ENCODE measurements at regions not wholly inside any gene's neighbourhood (a gene's known extent, or its start where the extent isn't known, plus 50 kb on each side); places are given as distances from the start of the nearest gene placed in this dataset.

GRCh38 chr14:83826838-83827237, 1703.1 kb upstream of the FLRT2 start:
- TF ChIP-seq POLR2A (IDR thresholded peaks at IDR 0.05): no peak
- no peak for TF ChIP-seq CTCF (IDR thresholded peaks at IDR 0.05)
- H3K4me3 ChIP-seq: no peak overlapping the region
- no peaks in the 10 kb centered on the region for H3K27me3 ChIP-seq
- H3K36me3 ChIP-seq: no peaks in the 10 kb centered on the region
- intact Hi-C loops (cut with DNase I): no loop called here
- no peak for DNase-seq (ENCODE audit: extremely low spot score in 2 of 2)
- no peaks in the 10 kb centered on the region for H3K4me1 ChIP-seq
- no peak overlapping the region for H3K27ac ChIP-seq
- no peaks in the 10 kb centered on the region for H3K9me3 ChIP-seq

- TF ChIP-seq POLR2AphosphoS5 (IDR thresholded peaks at IDR 0.05; ENCODE audit: insufficient read depth in 1 of 2, low read depth in 1 of 2) (no peak), CTCF (IDR thresholded peaks at IDR 0.05) (no peak), POLR2A (IDR thresholded peaks at IDR 0.05) (no peak)
- Histone ChIP-seq H3K9me3 (no peaks in the 10 kb centered on the region), H3K4me3 (no peak overlapping the region), H3K27me3 (no peaks in the 10 kb centered on the region), H3K36me3 (no peaks in the 10 kb centered on the region), H3K4me1 (no peaks in the 10 kb centered on the region), H3K27ac (no peak overlapping the region)
- intact Hi-C loops (cut with DNase I): no loop called here
- no peak for DNase-seq (ENCODE audit: extremely low spot score in 2 of 2)
Observed at GRCh38 chr14:83827383-83827782, 1702.6 kb upstream of the FLRT2 start.

GRCh38 chr14:83828406-83828805, 1701.5 kb upstream of the FLRT2 start:
- Histone ChIP-seq H3K36me3 (no peaks in the 10 kb centered on the region), H3K27me3 (no peaks in the 10 kb centered on the region), H3K27ac (no peak overlapping the region), H3K4me3 (no peak overlapping the region), H3K4me1 (no peaks in the 10 kb centered on the region), H3K9me3 (no peaks in the 10 kb centered on the region)
- TF ChIP-seq CTCF (IDR thresholded peaks at IDR 0.05): no peak
- no peak for TF ChIP-seq POLR2AphosphoS5 (IDR thresholded peaks at IDR 0.05; ENCODE audit: insufficient read depth in 1 of 2, low read depth in 1 of 2)
- TF ChIP-seq POLR2A (IDR thresholded peaks at IDR 0.05): no peak
- no peak for DNase-seq (ENCODE audit: extremely low spot score in 2 of 2)
- intact Hi-C loops (cut with DNase I): no loop called here

- no peak overlapping the region for H3K27ac ChIP-seq
- no peaks in the 10 kb centered on the region for H3K36me3 ChIP-seq
- intact Hi-C loops (cut with DNase I): no loop called here
- no peaks in the 10 kb centered on the region for H3K4me1 ChIP-seq
- no peak overlapping the region for H3K4me3 ChIP-seq
- TF ChIP-seq POLR2A (IDR thresholded peaks at IDR 0.05) (no peak), POLR2AphosphoS5 (IDR thresholded peaks at IDR 0.05; ENCODE audit: insufficient read depth in 1 of 2, low read depth in 1 of 2) (no peak), CTCF (IDR thresholded peaks at IDR 0.05) (no peak)
- H3K9me3 ChIP-seq: no peaks in the 10 kb centered on the region
- H3K27me3 ChIP-seq: no peaks in the 10 kb centered on the region
- no peak for DNase-seq (ENCODE audit: extremely low spot score in 2 of 2)
Observed at GRCh38 chr14:83830316-83830715, 1699.6 kb upstream of the FLRT2 start.

- TF ChIP-seq POLR2A (IDR thresholded peaks at IDR 0.05) (no peak), CTCF (IDR thresholded peaks at IDR 0.05) (no peak), POLR2AphosphoS5 (IDR thresholded peaks at IDR 0.05; ENCODE audit: insufficient read depth in 1 of 2, low read depth in 1 of 2) (no peak)
- Histone ChIP-seq H3K27me3 (no peaks in the 10 kb centered on the region), H3K36me3 (no peaks in the 10 kb centered on the region), H3K4me1 (no peaks in the 10 kb centered on the region), H3K4me3 (no peak overlapping the region), H3K9me3 (no peaks in the 10 kb centered on the region), H3K27ac (no peak overlapping the region)
- intact Hi-C loops (cut with DNase I): no loop called here
- no peak for DNase-seq (ENCODE audit: extremely low spot score in 2 of 2)
Observed at GRCh38 chr14:83838226-83838625, 1691.7 kb upstream of the FLRT2 start.

All from vagina (tissue), 2 donors.